ENCODE measurements at regions not wholly inside any gene's neighbourhood (a gene's known extent, or its start where the extent isn't known, plus 50 kb on each side); places are given as distances from the start of the nearest gene placed in this dataset.

DNA sequence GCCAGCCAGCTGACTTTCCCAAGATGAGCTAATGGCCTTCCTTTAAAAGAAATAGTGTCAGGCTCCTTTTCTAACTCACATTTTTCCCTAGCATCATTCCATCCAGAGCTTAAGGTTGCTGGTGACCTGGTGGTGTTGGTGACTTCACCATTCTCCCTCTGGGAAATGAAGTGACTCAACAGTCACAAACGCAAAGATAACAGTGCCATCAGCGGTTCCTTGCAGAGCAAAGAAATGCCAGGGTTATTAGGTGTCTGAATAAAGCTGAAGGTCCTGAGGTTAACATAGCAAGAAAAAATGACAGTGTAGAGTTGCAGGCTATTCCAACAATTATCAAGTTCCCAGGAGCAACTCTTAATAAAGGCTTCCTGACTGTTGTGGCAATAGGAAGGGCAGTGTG lies 111.8 kb upstream of the SLC44A1 start:
- no peak overlapping the region for H3K4me2 ChIP-seq (ENCODE audit: insufficient read depth, low read length)
- no peaks in the 10 kb centered on the region for H3K27me3 ChIP-seq (ENCODE audit: control insufficient read depth in 2 of 2, insufficient read depth in 2 of 2, low read length in 2 of 2)
- CTCF ChIA-PET = no interaction called here
- no peak overlapping the region for H3K9ac ChIP-seq (replicated peaks; ENCODE audit: extremely low read depth, insufficient read depth, low read length)
- no TSS peak for BruUV-seq (replicated peaks)
- intact Hi-C loops (cut with micrococcal nuclease) = no loop called here
- H3K36me3 ChIP-seq (ENCODE audit: control insufficient read depth in 2 of 2, extremely low read depth in 1 of 2, insufficient read depth in 2 of 2, low read length in 2 of 2) = no peaks in the 10 kb centered on the region
- H3K4me1 ChIP-seq (ENCODE audit: control insufficient read depth, extremely low read depth, insufficient read depth, low read length) = no peaks in the 10 kb centered on the region
- DNase-seq (ENCODE audit: low read depth, low spot score) (no peak), FAIRE-seq (peak; percentile 46)
- dilution Hi-C loops (cut with MboI; ENCODE audit: extremely low pct_ligation_motif_present, low sequenced_read_pairs) = no loop called here
- no peak overlapping the region for H3K27ac ChIP-seq (ENCODE audit: insufficient read depth, low read depth, low read length)
- no peaks in the 10 kb centered on the region for H3K9me3 ChIP-seq (replicated peaks; ENCODE audit: control insufficient read depth, insufficient read depth, low read length)
- no peaks in the 10 kb centered on the region for H4K20me1 ChIP-seq (replicated peaks; ENCODE audit: control insufficient read depth, extremely low read depth, insufficient read depth, low read length)
- TF ChIP-seq, protein P1, sequence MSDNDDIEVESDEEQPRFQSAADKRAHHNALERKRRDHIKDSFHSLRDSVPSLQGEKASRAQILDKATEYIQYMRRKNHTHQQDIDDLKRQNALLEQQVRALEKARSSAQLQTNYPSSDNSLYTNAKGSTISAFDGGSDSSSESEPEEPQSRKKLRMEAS (IDR thresholded peaks at IDR 0.05; ENCODE audit: insufficient read depth, insufficient read length) = no peak
- TF ChIP-seq POLR2A (IDR thresholded peaks at IDR 0.05; ENCODE audit: low read depth, low read length) = no peak
- no peak for TF ChIP-seq JUN (IDR thresholded peaks at IDR 0.05; ENCODE audit: borderline replicate concordance, insufficient read depth, insufficient read length, low read depth)
- TF ChIP-seq FOS (IDR thresholded peaks at IDR 0.05; ENCODE audit: borderline replicate concordance, insufficient read depth, low read length) = no peak
- TF ChIP-seq EZH2 (IDR thresholded peaks at IDR 0.05; ENCODE audit: borderline replicate concordance, low read depth, low read length, severe bottlenecking) = no peak
- TF ChIP-seq MYC (IDR thresholded peaks at IDR 0.05; ENCODE audit: low read depth, low read length) = no peak
- no peak for TF ChIP-seq GATA2 (IDR thresholded peaks at IDR 0.05; ENCODE audit: insufficient read depth, insufficient read length, low read depth, low read length)
- TF ChIP-seq, protein P2, sequence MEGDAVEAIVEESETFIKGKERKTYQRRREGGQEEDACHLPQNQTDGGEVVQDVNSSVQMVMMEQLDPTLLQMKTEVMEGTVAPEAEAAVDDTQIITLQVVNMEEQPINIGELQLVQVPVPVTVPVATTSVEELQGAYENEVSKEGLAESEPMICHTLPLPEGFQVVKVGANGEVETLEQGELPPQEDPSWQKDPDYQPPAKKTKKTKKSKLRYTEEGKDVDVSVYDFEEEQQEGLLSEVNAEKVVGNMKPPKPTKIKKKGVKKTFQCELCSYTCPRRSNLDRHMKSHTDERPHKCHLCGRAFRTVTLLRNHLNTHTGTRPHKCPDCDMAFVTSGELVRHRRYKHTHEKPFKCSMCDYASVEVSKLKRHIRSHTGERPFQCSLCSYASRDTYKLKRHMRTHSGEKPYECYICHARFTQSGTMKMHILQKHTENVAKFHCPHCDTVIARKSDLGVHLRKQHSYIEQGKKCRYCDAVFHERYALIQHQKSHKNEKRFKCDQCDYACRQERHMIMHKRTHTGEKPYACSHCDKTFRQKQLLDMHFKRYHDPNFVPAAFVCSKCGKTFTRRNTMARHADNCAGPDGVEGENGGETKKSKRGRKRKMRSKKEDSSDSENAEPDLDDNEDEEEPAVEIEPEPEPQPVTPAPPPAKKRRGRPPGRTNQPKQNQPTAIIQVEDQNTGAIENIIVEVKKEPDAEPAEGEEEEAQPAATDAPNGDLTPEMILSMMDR (IDR thresholded peaks at IDR 0.05; ENCODE audit: extremely low read depth in 1 of 2, insufficient read depth in 1 of 2, low read depth in 1 of 2, low read length in 2 of 2) = no peak
- no peak for TF ChIP-seq POLR2AphosphoS5 (IDR thresholded peaks at IDR 0.05; ENCODE audit: insufficient read depth, low read depth, low read length)
- H3K4me3 ChIP-seq (replicated peaks in 1 of 3; ENCODE audit: insufficient read depth in 1 of 3, low read depth in 1 of 3, low read length in 3 of 3) = no peak overlapping the region
- no peak overlapping the region for H2AFZ ChIP-seq (ENCODE audit: low read depth, low read length)
- no peaks in the 10 kb centered on the region for H3K9me1 ChIP-seq (replicated peaks; ENCODE audit: control insufficient read depth, extremely low read depth, insufficient read depth, low read length)
- H3K79me2 ChIP-seq (ENCODE audit: control insufficient read depth, insufficient read depth, low read length) = no peaks in the 10 kb centered on the region
- POLR2A ChIA-PET = no interaction called here

Data from endothelial cell of umbilical vein (primary cell).